ENCODE measurements at regions not wholly inside any gene's neighbourhood (a gene's known extent, or its start where the extent isn't known, plus 50 kb on each side); places are given as distances from the start of the nearest gene placed in this dataset.

- no peaks in the 10 kb centered on the region for H3K9me3 ChIP-seq
- no peak overlapping the region for H3K27ac ChIP-seq
- no peak for ATAC-seq
- TF ChIP-seq POLR2A (IDR thresholded peaks at IDR 0.05): no peak
- TF ChIP-seq EP300 (IDR thresholded peaks at IDR 0.05): no peak
- no peak for TF ChIP-seq CTCF (IDR thresholded peaks at IDR 0.05)
- no peak for TF ChIP-seq POLR2AphosphoS5 (IDR thresholded peaks at IDR 0.05)
- H3K36me3 ChIP-seq: no peaks in the 10 kb centered on the region
- H3K4me3 ChIP-seq: no peak overlapping the region
- H3K4me1 ChIP-seq: no peaks in the 10 kb centered on the region
- no peaks in the 10 kb centered on the region for H3K27me3 ChIP-seq
- 0 to 20% methylated on average over 1 of the region's 1 CpG for WGBS, 2 donors (ENCODE audit: low coverage in 1 of 2)
Observed at GRCh38 chr6:98487612-98488011, 346.8 kb upstream of the POU3F2 start.

GRCh38 chr6:98498144-98498775 is 336.1 kb upstream of the POU3F2 start:
- Histone ChIP-seq H3K4me3 (no peak overlapping the region), H3K9me3 (no peaks in the 10 kb centered on the region), H3K36me3 (no peaks in the 10 kb centered on the region), H3K27me3 (no peaks in the 10 kb centered on the region), H3K27ac (no peak overlapping the region), H3K4me1 (no peaks in the 10 kb centered on the region)
- TF ChIP-seq EP300 (IDR thresholded peaks at IDR 0.05) (no peak), CTCF (IDR thresholded peaks at IDR 0.05) (no peak), POLR2A (IDR thresholded peaks at IDR 0.05) (no peak), POLR2AphosphoS5 (IDR thresholded peaks at IDR 0.05) (no peak)
- 47 to 55% methylated on average over 7 of the region's 7 CpGs for WGBS, 2 donors (ENCODE audit: low coverage in 1 of 2)
- no peak for ATAC-seq

- Histone ChIP-seq H3K27ac (no peak overlapping the region), H3K36me3 (no peaks in the 10 kb centered on the region), H3K9me3 (no peaks in the 10 kb centered on the region), H3K4me3 (no peak overlapping the region), H3K27me3 (no peaks in the 10 kb centered on the region), H3K4me1 (no peaks in the 10 kb centered on the region)
- no peak for ATAC-seq
- 14 to 37% methylated on average over 3 of the region's 3 CpGs for WGBS, 2 donors (ENCODE audit: low coverage in 1 of 2)
- TF ChIP-seq EP300 (IDR thresholded peaks at IDR 0.05): no peak
- TF ChIP-seq POLR2A (IDR thresholded peaks at IDR 0.05): no peak
- TF ChIP-seq POLR2AphosphoS5 (IDR thresholded peaks at IDR 0.05): no peak
- TF ChIP-seq CTCF (IDR thresholded peaks at IDR 0.05): no peak
Observed at GRCh38 chr6:98498866-98499265, 335.5 kb upstream of the POU3F2 start.

- no peak for ATAC-seq
- Histone ChIP-seq H3K4me3 (no peak overlapping the region), H3K27me3 (no peaks in the 10 kb centered on the region), H3K9me3 (no peaks in the 10 kb centered on the region), H3K4me1 (no peaks in the 10 kb centered on the region), H3K27ac (no peak overlapping the region), H3K36me3 (no peaks in the 10 kb centered on the region)
- no peak for TF ChIP-seq POLR2A (IDR thresholded peaks at IDR 0.05)
- no peak for TF ChIP-seq POLR2AphosphoS5 (IDR thresholded peaks at IDR 0.05)
- TF ChIP-seq CTCF (IDR thresholded peaks at IDR 0.05): no peak
- no peak for TF ChIP-seq EP300 (IDR thresholded peaks at IDR 0.05)
- WGBS, 2 donors (ENCODE audit: low coverage in 1 of 2): 73 to 83% methylated on average over 1 to 2 of the region's 2 CpGs
Observed at GRCh38 chr6:98514073-98514720, 320.2 kb upstream of the POU3F2 start.

- TF ChIP-seq POLR2AphosphoS5 (IDR thresholded peaks at IDR 0.05) (no peak), POLR2A (IDR thresholded peaks at IDR 0.05) (no peak), EP300 (IDR thresholded peaks at IDR 0.05) (no peak), CTCF (IDR thresholded peaks at IDR 0.05) (no peak)
- no peak overlapping the region for H3K4me3 ChIP-seq
- no peaks in the 10 kb centered on the region for H3K27me3 ChIP-seq
- 90 to 100% methylated on average over 1 of the region's 1 CpG for WGBS, 2 donors (ENCODE audit: low coverage in 1 of 2)
- H3K27ac ChIP-seq: no peak overlapping the region
- ATAC-seq: no peak
- no peaks in the 10 kb centered on the region for H3K4me1 ChIP-seq
- H3K9me3 ChIP-seq: no peaks in the 10 kb centered on the region
- H3K36me3 ChIP-seq: no peaks in the 10 kb centered on the region
Observed at GRCh38 chr6:98514796-98515195, 319.6 kb upstream of the POU3F2 start.

Data from gastroesophageal sphincter (tissue), 4 donors.